ENCODE measurements at regions not wholly inside any gene's neighbourhood (a gene's known extent, or its start where the extent isn't known, plus 50 kb on each side); places are given as distances from the start of the nearest gene placed in this dataset.

DNA sequence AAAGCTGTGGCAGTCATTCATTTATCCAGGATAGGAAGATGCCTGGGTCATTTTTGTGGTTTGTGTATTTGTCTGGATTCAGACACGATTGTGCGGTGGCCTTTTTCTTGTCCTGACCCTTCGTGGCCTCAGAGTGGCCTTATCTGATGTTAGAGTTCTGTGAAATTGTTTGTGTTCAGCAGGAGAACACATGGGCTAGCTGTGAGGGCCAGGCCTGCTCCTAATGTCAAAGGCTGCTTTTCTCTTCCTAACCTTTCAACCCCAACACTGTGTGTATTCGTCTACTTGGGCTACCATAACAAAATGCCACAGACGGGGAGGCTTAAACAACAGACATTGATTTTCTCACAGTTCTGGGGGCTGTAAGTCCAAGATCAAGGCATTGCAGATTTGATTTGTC lies 321.8 kb downstream of the CD83 start (continued):
- TF ChIP-seq PRDM15 (CRISPR knock-in tag; IDR thresholded peaks at IDR 0.05): no peak

DNA sequence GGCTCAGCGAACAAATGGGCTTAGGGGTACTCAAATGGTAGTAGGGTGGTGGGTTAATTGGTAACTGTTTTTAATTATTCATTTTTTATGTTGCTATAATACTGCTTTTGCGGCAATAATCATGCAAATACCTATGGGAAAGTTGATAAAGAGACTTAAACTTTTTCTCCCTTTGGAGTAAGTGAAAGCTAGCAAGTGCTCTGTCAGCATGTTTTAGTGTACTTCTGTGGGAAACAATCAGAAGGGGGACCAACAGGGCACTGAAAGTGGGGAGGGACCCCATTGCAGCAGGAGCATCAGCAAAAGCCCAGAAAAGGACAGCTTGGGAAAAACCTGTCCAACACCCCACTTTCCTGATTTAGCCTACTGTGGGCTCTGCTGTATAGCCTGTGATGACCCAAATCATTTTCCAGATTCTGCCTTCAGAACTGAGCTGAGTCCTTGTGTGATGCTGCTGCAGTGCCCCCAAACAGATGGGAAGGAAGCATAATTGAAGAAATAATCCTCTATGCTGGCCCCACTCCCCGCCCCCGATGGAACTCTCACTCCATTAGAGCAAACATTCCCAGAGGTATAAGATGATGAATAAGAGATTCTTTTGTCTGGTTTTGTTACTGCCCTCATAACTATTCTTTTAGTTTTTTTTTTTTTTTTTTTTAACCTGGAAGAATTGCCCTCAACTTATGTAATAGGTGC lies 322.8 kb downstream of the CD83 start:
- POLR2A ChIA-PET: no interaction called here
- peaks cover 27% of the 10 kb centered on the region for H3K4me1 Mint-ChIP-seq
- DNase-seq (ENCODE audit: low spot score): no peak
- no peaks in the 10 kb centered on the region for H3K36me3 Mint-ChIP-seq
- no peak for ATAC-seq
- CTCF ChIA-PET: no interaction called here
- no peak overlapping the region for H3K27ac Mint-ChIP-seq
- H3K4me3 Mint-ChIP-seq: no peak overlapping the region
- no peaks in the 10 kb centered on the region for H3K27me3 Mint-ChIP-seq (ENCODE audit: low read depth)
- TF ChIP-seq, protein P1, sequence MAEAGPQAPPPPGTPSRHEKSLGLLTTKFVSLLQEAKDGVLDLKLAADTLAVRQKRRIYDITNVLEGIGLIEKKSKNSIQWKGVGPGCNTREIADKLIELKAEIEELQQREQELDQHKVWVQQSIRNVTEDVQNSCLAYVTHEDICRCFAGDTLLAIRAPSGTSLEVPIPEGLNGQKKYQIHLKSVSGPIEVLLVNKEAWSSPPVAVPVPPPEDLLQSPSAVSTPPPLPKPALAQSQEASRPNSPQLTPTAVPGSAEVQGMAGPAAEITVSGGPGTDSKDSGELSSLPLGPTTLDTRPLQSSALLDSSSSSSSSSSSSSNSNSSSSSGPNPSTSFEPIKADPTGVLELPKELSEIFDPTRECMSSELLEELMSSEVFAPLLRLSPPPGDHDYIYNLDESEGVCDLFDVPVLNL (CRISPR knock-in tag; IDR thresholded peaks at IDR 0.05; ENCODE audit: borderline replicate concordance, low read depth): no peak
- TF ChIP-seq ESRRA (CRISPR knock-in tag; IDR thresholded peaks at IDR 0.05; ENCODE audit: borderline replicate concordance) (no peak), RELA (CRISPR knock-in tag; IDR thresholded peaks at IDR 0.05; ENCODE audit: borderline replicate concordance) (no peak), FOXK1 (CRISPR knock-in tag; IDR thresholded peaks at IDR 0.05) (no peak), JUN (CRISPR knock-in tag; IDR thresholded peaks at IDR 0.05) (no peak), NFYB (CRISPR knock-in tag; conservative IDR thresholded peaks at IDR 0.05; ENCODE audit: low read depth) (no peak), EMX1 (CRISPR knock-in tag; IDR thresholded peaks at IDR 0.05) (no peak), MXD4 (CRISPR knock-in tag; IDR thresholded peaks at IDR 0.05; ENCODE audit: borderline replicate concordance) (no peak), ETV6 (CRISPR knock-in tag; IDR thresholded peaks at IDR 0.05) (no peak), ERG (CRISPR knock-in tag; IDR thresholded peaks at IDR 0.05) (no peak), ZNF263 (CRISPR knock-in tag; IDR thresholded peaks at IDR 0.05; ENCODE audit: low read depth) (no peak), HMGA2 (CRISPR knock-in tag; IDR thresholded peaks at IDR 0.05) (no peak), CBFB (CRISPR knock-in tag; IDR thresholded peaks at IDR 0.05; ENCODE audit: low read depth) (no peak), KAT7 (CRISPR knock-in tag; IDR thresholded peaks at IDR 0.05; ENCODE audit: borderline replicate concordance) (no peak)
- TF ChIP-seq, protein P2, sequence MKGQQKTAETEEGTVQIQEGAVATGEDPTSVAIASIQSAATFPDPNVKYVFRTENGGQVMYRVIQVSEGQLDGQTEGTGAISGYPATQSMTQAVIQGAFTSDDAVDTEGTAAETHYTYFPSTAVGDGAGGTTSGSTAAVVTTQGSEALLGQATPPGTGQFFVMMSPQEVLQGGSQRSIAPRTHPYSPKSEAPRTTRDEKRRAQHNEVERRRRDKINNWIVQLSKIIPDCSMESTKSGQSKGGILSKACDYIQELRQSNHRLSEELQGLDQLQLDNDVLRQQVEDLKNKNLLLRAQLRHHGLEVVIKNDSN (CRISPR knock-in tag; IDR thresholded peaks at IDR 0.05): no peak
- TF ChIP-seq, protein P3, sequence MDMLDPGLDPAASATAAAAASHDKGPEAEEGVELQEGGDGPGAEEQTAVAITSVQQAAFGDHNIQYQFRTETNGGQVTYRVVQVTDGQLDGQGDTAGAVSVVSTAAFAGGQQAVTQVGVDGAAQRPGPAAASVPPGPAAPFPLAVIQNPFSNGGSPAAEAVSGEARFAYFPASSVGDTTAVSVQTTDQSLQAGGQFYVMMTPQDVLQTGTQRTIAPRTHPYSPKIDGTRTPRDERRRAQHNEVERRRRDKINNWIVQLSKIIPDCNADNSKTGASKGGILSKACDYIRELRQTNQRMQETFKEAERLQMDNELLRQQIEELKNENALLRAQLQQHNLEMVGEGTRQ (CRISPR knock-in tag; IDR thresholded peaks at IDR 0.05): no peak
- H3K9me3 Mint-ChIP-seq: no peaks in the 10 kb centered on the region
